ENCODE measurements at regions not wholly inside any gene's neighbourhood (a gene's known extent, or its start where the extent isn't known, plus 50 kb on each side); places are given as distances from the start of the nearest gene placed in this dataset.

DNA sequence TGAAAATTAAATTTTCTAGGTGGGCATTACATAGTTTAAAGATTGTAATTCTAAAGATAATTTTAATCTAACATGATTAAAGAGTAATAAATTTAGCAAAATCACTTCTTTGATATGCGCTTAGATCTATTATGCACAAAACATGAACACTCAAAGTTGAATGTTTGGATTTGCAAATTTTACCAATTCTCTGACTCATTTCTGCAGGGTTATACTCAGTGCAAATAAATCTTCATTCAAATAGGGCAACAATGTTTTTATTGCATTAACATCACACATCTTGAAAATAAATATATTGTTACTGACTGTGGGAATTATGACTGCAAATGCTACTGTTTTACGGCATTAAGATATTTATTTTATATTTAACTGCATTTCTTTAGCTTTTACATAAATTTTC, 110.7 kb downstream of the OGFRL1 start:
- TF ChIP-seq, protein P1, sequence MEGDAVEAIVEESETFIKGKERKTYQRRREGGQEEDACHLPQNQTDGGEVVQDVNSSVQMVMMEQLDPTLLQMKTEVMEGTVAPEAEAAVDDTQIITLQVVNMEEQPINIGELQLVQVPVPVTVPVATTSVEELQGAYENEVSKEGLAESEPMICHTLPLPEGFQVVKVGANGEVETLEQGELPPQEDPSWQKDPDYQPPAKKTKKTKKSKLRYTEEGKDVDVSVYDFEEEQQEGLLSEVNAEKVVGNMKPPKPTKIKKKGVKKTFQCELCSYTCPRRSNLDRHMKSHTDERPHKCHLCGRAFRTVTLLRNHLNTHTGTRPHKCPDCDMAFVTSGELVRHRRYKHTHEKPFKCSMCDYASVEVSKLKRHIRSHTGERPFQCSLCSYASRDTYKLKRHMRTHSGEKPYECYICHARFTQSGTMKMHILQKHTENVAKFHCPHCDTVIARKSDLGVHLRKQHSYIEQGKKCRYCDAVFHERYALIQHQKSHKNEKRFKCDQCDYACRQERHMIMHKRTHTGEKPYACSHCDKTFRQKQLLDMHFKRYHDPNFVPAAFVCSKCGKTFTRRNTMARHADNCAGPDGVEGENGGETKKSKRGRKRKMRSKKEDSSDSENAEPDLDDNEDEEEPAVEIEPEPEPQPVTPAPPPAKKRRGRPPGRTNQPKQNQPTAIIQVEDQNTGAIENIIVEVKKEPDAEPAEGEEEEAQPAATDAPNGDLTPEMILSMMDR (IDR thresholded peaks at IDR 0.05), result no peak
- no peak for TF ChIP-seq EZH2 (IDR thresholded peaks at IDR 0.05; ENCODE audit: borderline replicate concordance, insufficient read depth, low read depth, low read length, poor library complexity, severe bottlenecking)
